RWPE2 (cell line): ENCODE measurements at regions not wholly inside any gene's neighbourhood (a gene's known extent, or its start where the extent isn't known, plus 50 kb on each side); places are given as distances from the start of the nearest gene placed in this dataset.

Experiments
- ATAC-seq: fragments of 200-7000 bp; cut with Tn5 transposase; 3 replicates; pipeline ENCODE4 v1.9.1; 2021; ENCODE audit warnings: low read depth
- DNase-seq: peaks from one replicate; pipeline ENCODE4 v3.0.0-alpha.2; 2020; ENCODE audit warnings: low spot score
- H3K27ac ChIP-seq: fragments of 450-650 bp; 2 replicates; pipeline ENCODE4 v1.5.1; 2017; ENCODE audit warnings: mild to moderate bottlenecking; ENCODE audit not compliant: poor library complexity, severe bottlenecking
- H3K27me3 ChIP-seq: fragments of 250-450 bp; sonication (Bioruptor Pico); 2 replicates; pipeline ENCODE4 v1.5.1; 2021; ENCODE audit warnings: mild to moderate bottlenecking, moderate library complexity; ENCODE audit not compliant: insufficient read depth, poor library complexity, severe bottlenecking
- H3K36me3 ChIP-seq: fragments of 250-450 bp; sonication (Bioruptor Pico); 2 replicates; pipeline ENCODE4 v1.5.1; 2020; ENCODE audit warnings: low read depth, mild to moderate bottlenecking, moderate library complexity
- H3K4me1 ChIP-seq: fragments of 250-450 bp; sonication (Bioruptor Pico); 2 replicates; pipeline ENCODE4 v1.5.1; 2021; ENCODE audit warnings: mild to moderate bottlenecking, moderate library complexity; ENCODE audit not compliant: insufficient read depth, poor library complexity, severe bottlenecking
- H3K4me3 ChIP-seq: fragments of 250-450 bp; sonication (Bioruptor Pico); 2 replicates; pipeline ENCODE4 v1.5.1; 2021; ENCODE audit warnings: mild to moderate bottlenecking, moderate library complexity; ENCODE audit not compliant: severe bottlenecking
- H3K9me3 ChIP-seq: fragments of 250-450 bp; sonication (Bioruptor Pico); 2 replicates; pipeline ENCODE4 v1.5.1; 2021; ENCODE audit warnings: mild to moderate bottlenecking, moderate library complexity; ENCODE audit not compliant: severe bottlenecking
- TF ChIP-seq, protein P1 (sequence below): fragments of 450-650 bp; IDR thresholded peaks from one replicate; pipeline ENCODE4 v1.5.1; 2017; ENCODE audit warnings: mild to moderate bottlenecking, moderate library complexity; ENCODE audit not compliant: poor library complexity, severe bottlenecking

- no peaks in the 10 kb centered on the region for H3K27me3 ChIP-seq
- H3K27ac ChIP-seq = no peak overlapping the region
- ATAC-seq = no peak
- H3K4me3 ChIP-seq = no peak overlapping the region
- TF ChIP-seq, protein P1, sequence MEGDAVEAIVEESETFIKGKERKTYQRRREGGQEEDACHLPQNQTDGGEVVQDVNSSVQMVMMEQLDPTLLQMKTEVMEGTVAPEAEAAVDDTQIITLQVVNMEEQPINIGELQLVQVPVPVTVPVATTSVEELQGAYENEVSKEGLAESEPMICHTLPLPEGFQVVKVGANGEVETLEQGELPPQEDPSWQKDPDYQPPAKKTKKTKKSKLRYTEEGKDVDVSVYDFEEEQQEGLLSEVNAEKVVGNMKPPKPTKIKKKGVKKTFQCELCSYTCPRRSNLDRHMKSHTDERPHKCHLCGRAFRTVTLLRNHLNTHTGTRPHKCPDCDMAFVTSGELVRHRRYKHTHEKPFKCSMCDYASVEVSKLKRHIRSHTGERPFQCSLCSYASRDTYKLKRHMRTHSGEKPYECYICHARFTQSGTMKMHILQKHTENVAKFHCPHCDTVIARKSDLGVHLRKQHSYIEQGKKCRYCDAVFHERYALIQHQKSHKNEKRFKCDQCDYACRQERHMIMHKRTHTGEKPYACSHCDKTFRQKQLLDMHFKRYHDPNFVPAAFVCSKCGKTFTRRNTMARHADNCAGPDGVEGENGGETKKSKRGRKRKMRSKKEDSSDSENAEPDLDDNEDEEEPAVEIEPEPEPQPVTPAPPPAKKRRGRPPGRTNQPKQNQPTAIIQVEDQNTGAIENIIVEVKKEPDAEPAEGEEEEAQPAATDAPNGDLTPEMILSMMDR = no peak
- H3K36me3 ChIP-seq = no peaks in the 10 kb centered on the region
- no peaks in the 10 kb centered on the region for H3K9me3 ChIP-seq
- H3K4me1 ChIP-seq = peaks cover 28% of the 10 kb centered on the region
- DNase-seq = no peak
These were observed 407.5 kb upstream of the MGAT4C start for GRCh38 chr12:86663716-86664115.

GRCh38 chr12:86663173-86663572 is 407.0 kb upstream of the MGAT4C start:
- no peak for DNase-seq
- no peak for ATAC-seq
- peaks cover 28% of the 10 kb centered on the region for H3K4me1 ChIP-seq

GRCh38 chr12:86662464-86662863 is 406.3 kb upstream of the MGAT4C start:
- ATAC-seq = no peak
- H3K27ac ChIP-seq = no peak overlapping the region
- H3K4me3 ChIP-seq = no peak overlapping the region
- H3K4me1 ChIP-seq = peaks cover 28% of the 10 kb centered on the region
- no peak for DNase-seq
- no peaks in the 10 kb centered on the region for H3K36me3 ChIP-seq
- no peaks in the 10 kb centered on the region for H3K27me3 ChIP-seq
- TF ChIP-seq, protein P1 = no peak
- H3K9me3 ChIP-seq = no peaks in the 10 kb centered on the region

More at GRCh38 chr12:86663173-86663572, 407.0 kb upstream of the MGAT4C start:
- H3K27me3 ChIP-seq = no peaks in the 10 kb centered on the region
- H3K9me3 ChIP-seq = no peaks in the 10 kb centered on the region
- H3K36me3 ChIP-seq = no peaks in the 10 kb centered on the region
- TF ChIP-seq, protein P1 = no peak
- no peak overlapping the region for H3K27ac ChIP-seq
- H3K4me3 ChIP-seq = no peak overlapping the region

GRCh38 chr12:86660488-86661147 is 404.4 kb upstream of the MGAT4C start:
- TF ChIP-seq, protein P1 = no peak

DNA sequence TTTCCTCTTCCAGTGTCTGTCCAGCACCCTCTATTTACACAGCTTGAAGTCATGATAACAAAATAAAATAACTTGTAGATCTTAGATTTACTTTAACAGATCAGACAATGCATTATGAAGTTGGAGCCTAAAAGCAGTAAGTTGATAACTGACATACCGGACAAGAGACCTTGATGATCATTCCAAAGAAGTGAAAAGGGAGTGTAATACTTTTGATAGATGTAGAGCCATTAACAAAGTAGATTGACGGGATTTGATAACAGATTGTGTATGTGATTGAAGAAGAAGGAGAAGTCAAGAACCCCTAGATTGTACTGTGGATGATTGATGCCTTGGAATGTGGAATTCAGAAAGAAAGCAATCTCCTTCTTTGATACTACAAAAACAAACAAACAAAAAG is 403.8 kb upstream of the MGAT4C start:
- TF ChIP-seq, protein P1 = no peak
- Histone ChIP-seq H3K27ac (peak overlapping the region; percentile 45), H3K27me3 (no peaks in the 10 kb centered on the region), H3K4me3 (no peak overlapping the region), H3K9me3 (no peaks in the 10 kb centered on the region), H3K4me1 (peaks cover 26% of the 10 kb centered on the region), H3K36me3 (no peaks in the 10 kb centered on the region)
- ATAC-seq (no peak), DNase-seq (no peak)

More at GRCh38 chr12:86660488-86661147, 404.4 kb upstream of the MGAT4C start:
- Histone ChIP-seq H3K4me3 (no peak overlapping the region), H3K36me3 (no peaks in the 10 kb centered on the region), H3K27ac (peak overlapping the region; percentile 45), H3K27me3 (no peaks in the 10 kb centered on the region), H3K9me3 (no peaks in the 10 kb centered on the region), H3K4me1 (peaks cover 26% of the 10 kb centered on the region)
- ATAC-seq = peak; percentile 98
- DNase-seq = no peak
